ENCODE measurements at regions not wholly inside any gene's neighbourhood (a gene's known extent, or its start where the extent isn't known, plus 50 kb on each side); places are given as distances from the start of the nearest gene placed in this dataset.
A peak's percentile ranks its signal among the peaks of the same experiment; 100 is the strongest.
"Not testable (repeated sequence)": the region's sequence is repeated elsewhere in the genome, so short reads cannot be mapped to it uniquely, and the experiment has no call there.

GRCh38 chr1:224828691-224829090 lies 100.8 kb upstream of the DNAH14 start:
- H3K27me3 ChIP-seq (ENCODE audit: insufficient read depth, low read depth) = no peaks in the 10 kb centered on the region
- no peak for TF ChIP-seq CTCF (conservative IDR thresholded peaks at IDR 0.05; ENCODE audit: low read depth, low read length)
- H4K20me1 ChIP-seq (ENCODE audit: insufficient read depth) = no peaks in the 10 kb centered on the region
- peaks cover 17% of the 10 kb centered on the region for H3K4me1 ChIP-seq (ENCODE audit: low read depth, poor library complexity, severe bottlenecking)
- H3K4me2 ChIP-seq = no peak overlapping the region
- H3K79me2 ChIP-seq (ENCODE audit: insufficient read depth, low read depth) = no peaks in the 10 kb centered on the region
- H2AFZ ChIP-seq (ENCODE audit: low read depth) = no peak overlapping the region
- no peak overlapping the region for H3K9ac ChIP-seq
- no peak overlapping the region for H3K4me3 ChIP-seq (IDR thresholded peaks at IDR 0.05; ENCODE audit: insufficient read depth, low read depth, low read length)
- H3K36me3 ChIP-seq (ENCODE audit: insufficient read depth) = no peaks in the 10 kb centered on the region
- no peak overlapping the region for H3K27ac ChIP-seq

GRCh38 chr1:224831501-224831900 lies 98.0 kb upstream of the DNAH14 start:
- Histone ChIP-seq H2AFZ (ENCODE audit: low read depth) (no peak overlapping the region), H3K4me1 (ENCODE audit: low read depth, poor library complexity, severe bottlenecking) (peaks cover 17% of the 10 kb centered on the region), H3K79me2 (ENCODE audit: insufficient read depth, low read depth) (no peaks in the 10 kb centered on the region), H4K20me1 (ENCODE audit: insufficient read depth) (no peaks in the 10 kb centered on the region), H3K9ac (no peak overlapping the region), H3K27ac (no peak overlapping the region), H3K36me3 (ENCODE audit: insufficient read depth) (no peaks in the 10 kb centered on the region), H3K4me2 (peak overlapping the region; percentile 29; the same call in 1 of the 2 replicates), H3K4me3 (IDR thresholded peaks at IDR 0.05; ENCODE audit: insufficient read depth, low read depth, low read length) (no peak overlapping the region), H3K27me3 (ENCODE audit: insufficient read depth, low read depth) (no peaks in the 10 kb centered on the region)
- no peak for TF ChIP-seq CTCF (conservative IDR thresholded peaks at IDR 0.05; ENCODE audit: low read depth, low read length)

GRCh38 chr1:224839648-224840300 lies 89.7 kb upstream of the DNAH14 start:
- not testable (repeated sequence) for H3K27ac ChIP-seq; H3K36me3 ChIP-seq (ENCODE audit: insufficient read depth); H3K9ac ChIP-seq; H3K27me3 ChIP-seq (ENCODE audit: insufficient read depth, low read depth); H3K4me3 ChIP-seq (IDR thresholded peaks at IDR 0.05; ENCODE audit: insufficient read depth, low read depth, low read length); H3K4me1 ChIP-seq (ENCODE audit: low read depth, poor library complexity, severe bottlenecking); H4K20me1 ChIP-seq (ENCODE audit: insufficient read depth); H3K4me2 ChIP-seq; H3K79me2 ChIP-seq (ENCODE audit: insufficient read depth, low read depth); H2AFZ ChIP-seq (ENCODE audit: low read depth)

GRCh38 chr1:224841803-224842202 lies 87.7 kb upstream of the DNAH14 start:
- H3K4me3 ChIP-seq (IDR thresholded peaks at IDR 0.05; ENCODE audit: insufficient read depth, low read depth, low read length); H3K27ac ChIP-seq; H3K79me2 ChIP-seq (ENCODE audit: insufficient read depth, low read depth); H3K4me2 ChIP-seq; H3K9ac ChIP-seq; H3K4me1 ChIP-seq (ENCODE audit: low read depth, poor library complexity, severe bottlenecking); H4K20me1 ChIP-seq (ENCODE audit: insufficient read depth); H3K27me3 ChIP-seq (ENCODE audit: insufficient read depth, low read depth); H2AFZ ChIP-seq (ENCODE audit: low read depth); H3K36me3 ChIP-seq (ENCODE audit: insufficient read depth): not testable (repeated sequence)

GRCh38 chr1:224846119-224846907 lies 83.2 kb upstream of the DNAH14 start:
- Histone ChIP-seq H3K4me2 (no peak overlapping the region), H2AFZ (ENCODE audit: low read depth) (no peak overlapping the region), H3K4me1 (ENCODE audit: low read depth, poor library complexity, severe bottlenecking) (peaks cover 5% of the 10 kb centered on the region), H3K4me3 (IDR thresholded peaks at IDR 0.05; ENCODE audit: insufficient read depth, low read depth, low read length) (no peak overlapping the region), H3K36me3 (ENCODE audit: insufficient read depth) (no peaks in the 10 kb centered on the region), H3K27ac (no peak overlapping the region), H4K20me1 (ENCODE audit: insufficient read depth) (no peaks in the 10 kb centered on the region), H3K27me3 (ENCODE audit: insufficient read depth, low read depth) (no peaks in the 10 kb centered on the region), H3K79me2 (ENCODE audit: insufficient read depth, low read depth) (no peaks in the 10 kb centered on the region), H3K9ac (no peak overlapping the region)
- no peak for TF ChIP-seq CTCF (conservative IDR thresholded peaks at IDR 0.05; ENCODE audit: low read depth, low read length)
